ENCODE measurements at regions not wholly inside any gene's neighbourhood (a gene's known extent, or its start where the extent isn't known, plus 50 kb on each side); places are given as distances from the start of the nearest gene placed in this dataset.

DNA sequence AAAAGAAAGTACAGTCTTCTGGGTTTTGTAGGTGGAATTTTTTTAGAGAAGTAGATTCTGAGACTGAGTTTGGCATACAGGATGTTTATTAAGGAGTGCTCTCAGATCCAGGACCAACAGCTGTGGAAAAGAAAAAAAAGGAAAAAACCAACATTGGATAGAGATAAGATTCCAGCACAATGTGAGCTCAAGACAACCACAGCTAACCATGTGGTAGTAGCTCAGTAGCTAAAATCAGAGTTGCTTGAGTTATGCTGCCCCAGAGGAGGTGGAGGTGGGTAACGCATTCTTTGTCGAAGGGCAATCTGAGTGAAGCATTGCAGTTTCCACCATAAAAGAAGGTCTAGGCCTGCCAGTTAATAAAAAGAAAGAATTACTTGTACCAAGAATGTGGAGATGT lies 904.3 kb downstream of the NSUN3 start:
- no peaks in the 10 kb centered on the region for H3K36me3 ChIP-seq (ENCODE audit: insufficient read depth, low read length)
- no peaks in the 10 kb centered on the region for H3F3A ChIP-seq (ENCODE audit: insufficient read depth, low read length)
- no peak overlapping the region for H3K9ac ChIP-seq (ENCODE audit: low read length)
- TF ChIP-seq EZH2 (IDR thresholded peaks at IDR 0.05; ENCODE audit: borderline replicate concordance, low read length) = no peak
- TF ChIP-seq, protein P1, sequence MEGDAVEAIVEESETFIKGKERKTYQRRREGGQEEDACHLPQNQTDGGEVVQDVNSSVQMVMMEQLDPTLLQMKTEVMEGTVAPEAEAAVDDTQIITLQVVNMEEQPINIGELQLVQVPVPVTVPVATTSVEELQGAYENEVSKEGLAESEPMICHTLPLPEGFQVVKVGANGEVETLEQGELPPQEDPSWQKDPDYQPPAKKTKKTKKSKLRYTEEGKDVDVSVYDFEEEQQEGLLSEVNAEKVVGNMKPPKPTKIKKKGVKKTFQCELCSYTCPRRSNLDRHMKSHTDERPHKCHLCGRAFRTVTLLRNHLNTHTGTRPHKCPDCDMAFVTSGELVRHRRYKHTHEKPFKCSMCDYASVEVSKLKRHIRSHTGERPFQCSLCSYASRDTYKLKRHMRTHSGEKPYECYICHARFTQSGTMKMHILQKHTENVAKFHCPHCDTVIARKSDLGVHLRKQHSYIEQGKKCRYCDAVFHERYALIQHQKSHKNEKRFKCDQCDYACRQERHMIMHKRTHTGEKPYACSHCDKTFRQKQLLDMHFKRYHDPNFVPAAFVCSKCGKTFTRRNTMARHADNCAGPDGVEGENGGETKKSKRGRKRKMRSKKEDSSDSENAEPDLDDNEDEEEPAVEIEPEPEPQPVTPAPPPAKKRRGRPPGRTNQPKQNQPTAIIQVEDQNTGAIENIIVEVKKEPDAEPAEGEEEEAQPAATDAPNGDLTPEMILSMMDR (IDR thresholded peaks at IDR 0.05; ENCODE audit: low read length) = no peak
- no peaks in the 10 kb centered on the region for H3K9me2 ChIP-seq (ENCODE audit: low read depth, low read length)
- H3K4me3 ChIP-seq (ENCODE audit: low read depth, low read length, poor library complexity, severe bottlenecking) = no peak overlapping the region
- H3K4me2 ChIP-seq (ENCODE audit: low read length) = no peak overlapping the region
- no peaks in the 10 kb centered on the region for H4K20me1 ChIP-seq (ENCODE audit: insufficient read depth, low read length)
- no peaks in the 10 kb centered on the region for H3K9me3 ChIP-seq (ENCODE audit: low read length)
- no peaks in the 10 kb centered on the region for H3K27me3 ChIP-seq (ENCODE audit: insufficient read depth, low read length)
- no peaks in the 10 kb centered on the region for H3K4me1 ChIP-seq (ENCODE audit: insufficient read depth, low read length, severe bottlenecking)
- H3K27ac ChIP-seq (ENCODE audit: low read depth, low read length, poor library complexity, severe bottlenecking) = no peak overlapping the region
- H3K79me2 ChIP-seq (ENCODE audit: insufficient read depth, low read length) = no peaks in the 10 kb centered on the region
- no peak overlapping the region for H2AFZ ChIP-seq (ENCODE audit: low read length)

DNA sequence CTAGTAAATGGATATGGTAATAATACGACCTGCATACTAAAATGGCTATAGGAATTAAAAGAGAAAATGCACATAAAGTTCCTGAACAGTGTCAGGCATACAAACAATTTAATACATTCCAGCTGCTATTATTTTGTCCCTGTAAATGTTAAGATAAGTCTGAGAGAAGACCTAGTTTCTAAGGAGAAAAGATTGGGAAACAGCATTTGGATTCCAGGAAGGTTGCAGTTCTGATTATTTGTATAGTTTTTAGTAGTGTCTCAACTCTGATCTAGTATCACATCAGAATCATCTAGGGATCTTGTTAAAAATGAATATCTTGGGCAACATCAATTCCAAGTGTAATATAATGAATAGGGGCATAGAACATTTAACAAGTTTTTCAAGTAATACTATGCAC lies 905.7 kb downstream of the NSUN3 start:
- Histone ChIP-seq H3F3A (ENCODE audit: insufficient read depth, low read length) (no peaks in the 10 kb centered on the region), H2AFZ (ENCODE audit: low read length) (no peak overlapping the region), H4K20me1 (ENCODE audit: insufficient read depth, low read length) (no peaks in the 10 kb centered on the region), H3K4me2 (ENCODE audit: low read length) (no peak overlapping the region), H3K4me1 (ENCODE audit: insufficient read depth, low read length, severe bottlenecking) (no peaks in the 10 kb centered on the region), H3K9ac (ENCODE audit: low read length) (no peak overlapping the region), H3K9me3 (ENCODE audit: low read length) (no peaks in the 10 kb centered on the region), H3K36me3 (ENCODE audit: insufficient read depth, low read length) (no peaks in the 10 kb centered on the region), H3K79me2 (ENCODE audit: insufficient read depth, low read length) (no peaks in the 10 kb centered on the region), H3K4me3 (ENCODE audit: low read depth, low read length, poor library complexity, severe bottlenecking) (no peak overlapping the region), H3K27ac (ENCODE audit: low read depth, low read length, poor library complexity, severe bottlenecking) (no peak overlapping the region), H3K27me3 (ENCODE audit: insufficient read depth, low read length) (no peaks in the 10 kb centered on the region), H3K9me2 (ENCODE audit: low read depth, low read length) (no peaks in the 10 kb centered on the region)
- TF ChIP-seq EZH2 (IDR thresholded peaks at IDR 0.05; ENCODE audit: borderline replicate concordance, low read length) = no peak
- TF ChIP-seq, protein P1 (IDR thresholded peaks at IDR 0.05; ENCODE audit: low read length) = no peak

- Histone ChIP-seq H2AFZ (ENCODE audit: low read length) (no peak overlapping the region), H3K36me3 (ENCODE audit: insufficient read depth, low read length) (no peaks in the 10 kb centered on the region), H3F3A (ENCODE audit: insufficient read depth, low read length) (no peaks in the 10 kb centered on the region), H3K27ac (ENCODE audit: low read depth, low read length, poor library complexity, severe bottlenecking) (no peak overlapping the region), H3K9me2 (ENCODE audit: low read depth, low read length) (no peaks in the 10 kb centered on the region), H3K4me3 (ENCODE audit: low read depth, low read length, poor library complexity, severe bottlenecking) (no peak overlapping the region), H3K9ac (ENCODE audit: low read length) (no peak overlapping the region), H3K4me1 (ENCODE audit: insufficient read depth, low read length, severe bottlenecking) (no peaks in the 10 kb centered on the region), H4K20me1 (ENCODE audit: insufficient read depth, low read length) (no peaks in the 10 kb centered on the region), H3K79me2 (ENCODE audit: insufficient read depth, low read length) (no peaks in the 10 kb centered on the region), H3K9me3 (ENCODE audit: low read length) (no peaks in the 10 kb centered on the region), H3K4me2 (ENCODE audit: low read length) (no peak overlapping the region), H3K27me3 (ENCODE audit: insufficient read depth, low read length) (no peaks in the 10 kb centered on the region)
- TF ChIP-seq, protein P1 (IDR thresholded peaks at IDR 0.05; ENCODE audit: low read length) = no peak
- no peak for TF ChIP-seq EZH2 (IDR thresholded peaks at IDR 0.05; ENCODE audit: borderline replicate concordance, low read length)
These were observed 909.2 kb downstream of the NSUN3 start for GRCh38 chr3:94972066-94972465.
